ENCODE measurements at regions not wholly inside any gene's neighbourhood (a gene's known extent, or its start where the extent isn't known, plus 50 kb on each side); places are given as distances from the start of the nearest gene placed in this dataset.

GRCh38 chr6:156062091-156062563 is 606.5 kb upstream of the NOX3 start:
- no peak for TF ChIP-seq CTCF (IDR thresholded peaks at IDR 0.05)
- no peak for TF ChIP-seq JUNB (IDR thresholded peaks at IDR 0.05)
- TF ChIP-seq RFX5 (IDR thresholded peaks at IDR 0.05) = no peak
- no peak for TF ChIP-seq EP300 (IDR thresholded peaks at IDR 0.05)
- no peak for TF ChIP-seq MAZ (IDR thresholded peaks at IDR 0.05; ENCODE audit: borderline replicate concordance, low read depth, low read length)
- TF ChIP-seq CHD2 (IDR thresholded peaks at IDR 0.05; ENCODE audit: low read length, partially characterized antibody) = no peak
- TF ChIP-seq TP53 (CRISPR knock-in tag; IDR thresholded peaks at IDR 0.05) = no peak
- TF ChIP-seq HOXA7 (CRISPR knock-in tag; IDR thresholded peaks at IDR 0.05) = no peak
- no peak for TF ChIP-seq ESRRA (IDR thresholded peaks at IDR 0.05; ENCODE audit: borderline replicate concordance, low read length)
- no peak for TF ChIP-seq KDM1A (IDR thresholded peaks at IDR 0.05; ENCODE audit: low read depth)
- TF ChIP-seq MAFK (IDR thresholded peaks at IDR 0.05; ENCODE audit: partially characterized antibody) = no peak
- TF ChIP-seq HOXB5 (CRISPR knock-in tag; IDR thresholded peaks at IDR 0.05) = no peak

Measured in A549 (cell line).